Nephron (organoid): ENCODE measurements at regions not wholly inside any gene's neighbourhood (a gene's known extent, or its start where the extent isn't known, plus 50 kb on each side); places are given as distances from the start of the nearest gene placed in this dataset.
A peak's percentile ranks its signal among the peaks of the same experiment; 100 is the strongest.

Source experiments
- H3K27ac Mint-ChIP-seq, 3 experiments: 2 replicates each; pipeline ENCODE4 v1.8.0; 2020; ENCODE audit warnings: mixed read lengths in 3 of 3, mild to moderate bottlenecking in 2 of 3, moderate library complexity in 1 of 3
- H3K27me3 Mint-ChIP-seq: 2 replicates; pipeline ENCODE4 v1.8.0; 2021; ENCODE audit warnings: low read depth, mild to moderate bottlenecking, moderate library complexity, mixed read lengths
- H3K36me3 Mint-ChIP-seq: 2 replicates; pipeline ENCODE4 v1.8.0; 2020; ENCODE audit warnings: low read depth, mixed read lengths
- H3K4me1 Mint-ChIP-seq: 2 replicates; pipeline ENCODE4 v1.8.0; 2020; ENCODE audit warnings: mixed read lengths
- H3K4me3 Mint-ChIP-seq, 3 experiments: 2 replicates each; pipeline ENCODE4 v1.8.0; 2020; ENCODE audit warnings: mild to moderate bottlenecking in 3 of 3, mixed read lengths in 3 of 3, moderate library complexity in 2 of 3
- H3K9me3 Mint-ChIP-seq: 2 replicates; pipeline ENCODE4 v1.8.0; 2020; ENCODE audit warnings: mixed read lengths
- TF ChIP-seq, protein P1 (sequence below), 3 experiments: fragments of 200-600 bp; sonication (generic); IDR thresholded peaks; one replicate each; pipeline ENCODE4 v1.5.0; 2021; ENCODE audit warnings: antibody characterized with exemption in 3 of 3; ENCODE audit not compliant: unreplicated experiment in 3 of 3

DNA sequence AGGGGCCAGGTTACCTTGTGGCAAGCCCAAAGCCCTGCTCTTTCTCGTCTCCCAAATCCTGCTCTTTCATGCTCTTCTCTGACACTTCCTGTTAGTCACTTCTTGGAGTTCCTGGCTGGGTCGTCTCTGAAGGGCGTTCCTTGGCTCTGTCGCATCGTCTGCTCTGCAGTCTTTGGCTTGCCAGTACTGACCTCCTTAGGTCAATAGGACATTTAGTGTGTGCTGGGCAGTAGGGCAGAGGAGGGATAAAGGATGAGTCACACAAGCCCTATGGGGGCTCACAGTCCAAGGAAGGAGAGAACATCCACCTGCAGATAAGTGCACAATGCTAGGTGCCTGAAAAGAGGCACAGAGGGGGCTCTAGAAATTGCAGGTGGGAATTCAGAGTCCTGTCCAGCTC, 87.5 kb downstream of the FAM43A start:
- Mint-ChIP-seq H3K36me3 (no peaks in the 10 kb centered on the region), H3K27ac (no peak overlapping the region), H3K4me1 (peaks cover 44% of the 10 kb centered on the region), H3K4me3 (no peak overlapping the region), H3K9me3 (no peaks in the 10 kb centered on the region), H3K27me3 (peaks cover 21% of the 10 kb centered on the region)
- TF ChIP-seq, protein P1, sequence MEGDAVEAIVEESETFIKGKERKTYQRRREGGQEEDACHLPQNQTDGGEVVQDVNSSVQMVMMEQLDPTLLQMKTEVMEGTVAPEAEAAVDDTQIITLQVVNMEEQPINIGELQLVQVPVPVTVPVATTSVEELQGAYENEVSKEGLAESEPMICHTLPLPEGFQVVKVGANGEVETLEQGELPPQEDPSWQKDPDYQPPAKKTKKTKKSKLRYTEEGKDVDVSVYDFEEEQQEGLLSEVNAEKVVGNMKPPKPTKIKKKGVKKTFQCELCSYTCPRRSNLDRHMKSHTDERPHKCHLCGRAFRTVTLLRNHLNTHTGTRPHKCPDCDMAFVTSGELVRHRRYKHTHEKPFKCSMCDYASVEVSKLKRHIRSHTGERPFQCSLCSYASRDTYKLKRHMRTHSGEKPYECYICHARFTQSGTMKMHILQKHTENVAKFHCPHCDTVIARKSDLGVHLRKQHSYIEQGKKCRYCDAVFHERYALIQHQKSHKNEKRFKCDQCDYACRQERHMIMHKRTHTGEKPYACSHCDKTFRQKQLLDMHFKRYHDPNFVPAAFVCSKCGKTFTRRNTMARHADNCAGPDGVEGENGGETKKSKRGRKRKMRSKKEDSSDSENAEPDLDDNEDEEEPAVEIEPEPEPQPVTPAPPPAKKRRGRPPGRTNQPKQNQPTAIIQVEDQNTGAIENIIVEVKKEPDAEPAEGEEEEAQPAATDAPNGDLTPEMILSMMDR (IDR thresholded peaks at IDR 0.05; ENCODE audit: unreplicated experiment in 3 of 3) = no peak

DNA sequence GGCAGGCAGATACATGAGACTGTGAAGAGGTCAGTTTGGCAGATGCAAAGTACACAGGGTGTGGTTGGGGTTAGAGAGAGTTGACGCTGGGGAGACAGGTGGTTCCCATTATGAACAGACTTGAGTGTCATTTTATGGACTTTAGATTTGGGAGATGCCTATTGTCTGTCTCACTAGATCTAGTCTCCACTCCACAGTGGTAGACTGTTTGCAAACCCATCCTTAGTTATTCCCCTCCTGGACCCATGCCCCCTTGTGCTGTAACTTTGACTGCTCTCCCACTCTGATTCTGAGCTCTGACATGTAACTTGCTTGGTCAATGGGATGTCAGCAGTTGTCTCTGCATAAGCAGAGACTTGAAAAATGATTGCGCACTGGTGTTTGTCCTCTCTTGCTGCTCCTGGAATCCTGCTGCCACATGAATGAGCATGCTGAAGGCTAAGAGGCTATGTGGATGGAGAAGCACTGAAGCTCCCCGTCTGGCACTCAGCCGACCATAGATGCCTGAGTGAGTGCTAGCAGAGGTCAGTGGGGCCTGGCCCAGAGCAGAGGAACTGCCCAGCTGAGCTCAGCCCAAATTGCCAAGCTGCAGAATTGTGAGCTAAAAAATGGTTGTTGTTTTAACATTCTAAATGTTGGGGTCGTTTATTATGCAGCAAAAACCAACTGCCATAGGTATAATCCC, 88.2 kb downstream of the FAM43A start:
- Mint-ChIP-seq H3K36me3 (no peaks in the 10 kb centered on the region), H3K9me3 (no peaks in the 10 kb centered on the region), H3K27me3 (peaks cover 20% of the 10 kb centered on the region), H3K4me3 (no peak overlapping the region), H3K27ac (peak overlapping the region in 1 of 3 experiments; percentile 0), H3K4me1 (peaks cover 39% of the 10 kb centered on the region)
- TF ChIP-seq, protein P1 (IDR thresholded peaks at IDR 0.05; ENCODE audit: unreplicated experiment in 3 of 3) = no peak

DNA sequence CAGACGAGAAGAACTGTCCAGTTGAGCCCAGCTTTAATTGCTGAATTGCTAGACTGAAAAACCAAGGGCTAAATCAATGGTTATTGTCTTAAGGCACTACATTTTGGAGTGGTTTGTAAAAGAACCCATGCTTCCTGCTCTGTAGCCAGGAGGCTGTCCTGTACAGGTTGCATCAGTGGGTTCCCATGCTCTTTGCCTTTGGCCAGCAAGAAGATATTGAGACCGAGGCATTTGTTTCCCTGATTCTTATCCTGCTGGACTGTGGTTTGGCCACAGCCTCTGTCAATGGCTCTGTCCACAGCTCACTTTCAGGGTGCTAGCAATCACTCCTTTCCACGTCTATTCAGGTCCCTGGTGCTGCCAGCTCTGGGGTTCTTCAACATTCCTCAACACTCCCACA, 89.6 kb downstream of the FAM43A start:
- Mint-ChIP-seq H3K27me3 (peaks cover 17% of the 10 kb centered on the region), H3K36me3 (no peaks in the 10 kb centered on the region), H3K9me3 (no peaks in the 10 kb centered on the region), H3K4me3 (no peak overlapping the region), H3K4me1 (peaks cover 29% of the 10 kb centered on the region), H3K27ac (no peak overlapping the region)
- TF ChIP-seq, protein P1 (IDR thresholded peaks at IDR 0.05; ENCODE audit: unreplicated experiment in 3 of 3) = no peak

DNA sequence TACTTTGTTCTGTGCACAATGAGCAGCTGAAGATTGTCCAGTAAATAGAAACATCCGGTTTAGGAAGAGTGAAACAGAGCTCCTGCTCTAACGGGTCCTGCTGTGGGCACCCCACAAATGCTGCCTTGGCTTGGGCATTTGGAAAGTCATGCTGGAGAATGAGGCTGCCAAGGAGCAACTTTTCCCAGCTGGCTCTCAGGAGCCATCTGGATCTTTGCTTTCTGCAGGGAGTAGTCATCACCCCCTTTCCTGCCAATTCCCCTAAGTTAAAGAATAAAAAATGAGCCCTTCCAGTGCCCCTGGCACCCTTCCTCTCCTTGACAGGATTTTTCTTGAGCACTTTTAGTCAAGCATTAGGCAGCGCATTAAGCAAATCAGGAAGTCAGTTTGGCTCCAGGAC, 90.0 kb downstream of the FAM43A start:
- peaks cover 29% of the 10 kb centered on the region for H3K4me1 Mint-ChIP-seq
- H3K27me3 Mint-ChIP-seq = peaks cover 17% of the 10 kb centered on the region
- H3K4me3 Mint-ChIP-seq = no peak overlapping the region
- no peaks in the 10 kb centered on the region for H3K36me3 Mint-ChIP-seq
- H3K9me3 Mint-ChIP-seq = no peaks in the 10 kb centered on the region
- TF ChIP-seq, protein P1 (IDR thresholded peaks at IDR 0.05; ENCODE audit: unreplicated experiment in 3 of 3) = no peak
- no peak overlapping the region for H3K27ac Mint-ChIP-seq

DNA sequence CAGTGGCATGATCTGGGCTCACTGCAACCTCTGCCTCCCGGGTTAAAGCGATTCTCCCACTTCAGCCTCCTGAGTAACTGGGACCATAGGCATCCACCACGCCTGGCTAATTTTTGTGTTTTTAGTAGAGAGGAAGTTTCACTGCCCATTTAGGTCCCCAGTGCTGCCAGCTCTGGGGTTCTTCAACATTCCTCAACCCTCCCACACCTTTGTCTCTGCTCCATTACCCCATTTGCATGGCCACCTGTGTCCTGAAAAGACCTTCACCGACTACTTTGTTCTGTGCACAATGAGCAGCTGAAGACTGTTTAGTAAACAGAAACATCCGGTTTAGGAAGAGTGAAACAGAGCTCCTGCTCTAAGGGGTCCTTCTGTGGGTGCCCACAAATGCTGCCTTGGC, 92.0 kb downstream of the FAM43A start:
- Mint-ChIP-seq H3K9me3 (no peaks in the 10 kb centered on the region), H3K36me3 (no peaks in the 10 kb centered on the region)

More for the DNA sequence above, 92.0 kb downstream of the FAM43A start:
- Mint-ChIP-seq H3K27me3 (peaks cover 17% of the 10 kb centered on the region), H3K27ac (no peak overlapping the region), H3K4me1 (peaks cover 20% of the 10 kb centered on the region), H3K4me3 (no peak overlapping the region)
- TF ChIP-seq, protein P1 (IDR thresholded peaks at IDR 0.05; ENCODE audit: unreplicated experiment in 3 of 3) = no peak
